ENCODE measurements at regions not wholly inside any gene's neighbourhood (a gene's known extent, or its start where the extent isn't known, plus 50 kb on each side); places are given as distances from the start of the nearest gene placed in this dataset.

DNA sequence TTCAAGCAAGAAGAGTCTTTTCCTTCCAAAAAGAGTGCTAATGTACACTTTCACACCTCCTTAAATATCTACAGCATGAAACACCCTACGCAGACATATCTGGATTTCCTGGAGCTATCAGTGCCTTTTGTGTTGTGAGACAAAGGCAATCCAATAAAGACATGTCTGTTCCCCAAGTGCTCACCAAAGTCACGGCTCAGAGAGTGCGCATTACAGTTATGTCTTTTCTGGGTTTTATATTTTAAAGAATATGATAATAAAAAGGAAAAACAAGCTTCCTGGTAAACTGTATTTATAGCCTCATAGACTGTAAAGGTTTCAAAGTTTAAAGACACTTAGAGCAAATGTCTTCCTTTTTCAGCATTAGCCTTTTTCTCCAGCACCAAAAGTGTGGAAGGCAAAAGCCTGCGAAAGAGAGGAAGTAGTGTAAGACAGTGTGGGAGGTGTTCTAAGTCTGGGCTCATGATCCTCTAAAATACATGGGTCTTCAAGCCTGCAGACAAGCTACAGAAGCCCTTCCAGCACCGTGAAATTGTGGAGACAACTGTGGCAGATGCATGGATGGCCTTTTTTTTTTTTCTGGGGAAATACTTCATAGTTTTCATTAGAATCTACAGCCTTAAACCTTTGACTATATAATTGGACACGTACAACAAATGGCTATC is 135.0 kb upstream of the SLC35B3 start:
- Histone ChIP-seq H3K4me1 (ENCODE audit: control insufficient read depth in 4 of 4, insufficient read depth in 4 of 4, low read length in 3 of 4) (no peaks in the 10 kb centered on the region), H3K36me3 (ENCODE audit: control insufficient read depth in 4 of 4, insufficient read depth in 3 of 4, low read depth in 1 of 4, low read length in 3 of 4) (no peaks in the 10 kb centered on the region), H3K9me3 (ENCODE audit: control insufficient read depth in 4 of 4, low read length in 3 of 4) (no peaks in the 10 kb centered on the region), H3K27ac (ENCODE audit: low read depth in 1 of 2, low read length in 2 of 2) (no peak overlapping the region), H3K27me3 (ENCODE audit: control insufficient read depth in 4 of 4, insufficient read depth in 4 of 4, low read length in 3 of 4) (no peaks in the 10 kb centered on the region), H3K9ac (ENCODE audit: low read depth in 1 of 2, low read length in 2 of 2) (no peak overlapping the region), H3K4me3 (ENCODE audit: low read depth in 1 of 3, low read length in 3 of 3) (no peak overlapping the region)
- no peak for TF ChIP-seq EGR1 (IDR thresholded peaks at IDR 0.05; ENCODE audit: low read depth in 2 of 2)
- no peak for TF ChIP-seq HNF4G (IDR thresholded peaks at IDR 0.05)
- no peak for TF ChIP-seq FOXA2 (IDR thresholded peaks at IDR 0.05)
- TF ChIP-seq, protein P1, sequence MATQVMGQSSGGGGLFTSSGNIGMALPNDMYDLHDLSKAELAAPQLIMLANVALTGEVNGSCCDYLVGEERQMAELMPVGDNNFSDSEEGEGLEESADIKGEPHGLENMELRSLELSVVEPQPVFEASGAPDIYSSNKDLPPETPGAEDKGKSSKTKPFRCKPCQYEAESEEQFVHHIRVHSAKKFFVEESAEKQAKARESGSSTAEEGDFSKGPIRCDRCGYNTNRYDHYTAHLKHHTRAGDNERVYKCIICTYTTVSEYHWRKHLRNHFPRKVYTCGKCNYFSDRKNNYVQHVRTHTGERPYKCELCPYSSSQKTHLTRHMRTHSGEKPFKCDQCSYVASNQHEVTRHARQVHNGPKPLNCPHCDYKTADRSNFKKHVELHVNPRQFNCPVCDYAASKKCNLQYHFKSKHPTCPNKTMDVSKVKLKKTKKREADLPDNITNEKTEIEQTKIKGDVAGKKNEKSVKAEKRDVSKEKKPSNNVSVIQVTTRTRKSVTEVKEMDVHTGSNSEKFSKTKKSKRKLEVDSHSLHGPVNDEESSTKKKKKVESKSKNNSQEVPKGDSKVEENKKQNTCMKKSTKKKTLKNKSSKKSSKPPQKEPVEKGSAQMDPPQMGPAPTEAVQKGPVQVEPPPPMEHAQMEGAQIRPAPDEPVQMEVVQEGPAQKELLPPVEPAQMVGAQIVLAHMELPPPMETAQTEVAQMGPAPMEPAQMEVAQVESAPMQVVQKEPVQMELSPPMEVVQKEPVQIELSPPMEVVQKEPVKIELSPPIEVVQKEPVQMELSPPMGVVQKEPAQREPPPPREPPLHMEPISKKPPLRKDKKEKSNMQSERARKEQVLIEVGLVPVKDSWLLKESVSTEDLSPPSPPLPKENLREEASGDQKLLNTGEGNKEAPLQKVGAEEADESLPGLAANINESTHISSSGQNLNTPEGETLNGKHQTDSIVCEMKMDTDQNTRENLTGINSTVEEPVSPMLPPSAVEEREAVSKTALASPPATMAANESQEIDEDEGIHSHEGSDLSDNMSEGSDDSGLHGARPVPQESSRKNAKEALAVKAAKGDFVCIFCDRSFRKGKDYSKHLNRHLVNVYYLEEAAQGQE (IDR thresholded peaks at IDR 0.05) = no peak
- no peak for TF ChIP-seq NR2F2 (IDR thresholded peaks at IDR 0.05)
- no peak for TF ChIP-seq RAD21 (IDR thresholded peaks at IDR 0.05)
- TF ChIP-seq YY1 (IDR thresholded peaks at IDR 0.05) = no peak
- no peak for TF ChIP-seq TAF1 (conservative IDR thresholded peaks at IDR 0.05)
- TF ChIP-seq FOXA1 (IDR thresholded peaks at IDR 0.05) = no peak
- TF ChIP-seq, protein P2, sequence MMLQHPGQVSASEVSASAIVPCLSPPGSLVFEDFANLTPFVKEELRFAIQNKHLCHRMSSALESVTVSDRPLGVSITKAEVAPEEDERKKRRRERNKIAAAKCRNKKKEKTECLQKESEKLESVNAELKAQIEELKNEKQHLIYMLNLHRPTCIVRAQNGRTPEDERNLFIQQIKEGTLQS (IDR thresholded peaks at IDR 0.05) = no peak
- TF ChIP-seq, protein P3, sequence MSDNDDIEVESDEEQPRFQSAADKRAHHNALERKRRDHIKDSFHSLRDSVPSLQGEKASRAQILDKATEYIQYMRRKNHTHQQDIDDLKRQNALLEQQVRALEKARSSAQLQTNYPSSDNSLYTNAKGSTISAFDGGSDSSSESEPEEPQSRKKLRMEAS (IDR thresholded peaks at IDR 0.05) = no peak
- TF ChIP-seq, protein P4, sequence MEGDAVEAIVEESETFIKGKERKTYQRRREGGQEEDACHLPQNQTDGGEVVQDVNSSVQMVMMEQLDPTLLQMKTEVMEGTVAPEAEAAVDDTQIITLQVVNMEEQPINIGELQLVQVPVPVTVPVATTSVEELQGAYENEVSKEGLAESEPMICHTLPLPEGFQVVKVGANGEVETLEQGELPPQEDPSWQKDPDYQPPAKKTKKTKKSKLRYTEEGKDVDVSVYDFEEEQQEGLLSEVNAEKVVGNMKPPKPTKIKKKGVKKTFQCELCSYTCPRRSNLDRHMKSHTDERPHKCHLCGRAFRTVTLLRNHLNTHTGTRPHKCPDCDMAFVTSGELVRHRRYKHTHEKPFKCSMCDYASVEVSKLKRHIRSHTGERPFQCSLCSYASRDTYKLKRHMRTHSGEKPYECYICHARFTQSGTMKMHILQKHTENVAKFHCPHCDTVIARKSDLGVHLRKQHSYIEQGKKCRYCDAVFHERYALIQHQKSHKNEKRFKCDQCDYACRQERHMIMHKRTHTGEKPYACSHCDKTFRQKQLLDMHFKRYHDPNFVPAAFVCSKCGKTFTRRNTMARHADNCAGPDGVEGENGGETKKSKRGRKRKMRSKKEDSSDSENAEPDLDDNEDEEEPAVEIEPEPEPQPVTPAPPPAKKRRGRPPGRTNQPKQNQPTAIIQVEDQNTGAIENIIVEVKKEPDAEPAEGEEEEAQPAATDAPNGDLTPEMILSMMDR (IDR thresholded peaks at IDR 0.05; ENCODE audit: low read depth, low read length, missing input control) = no peak
- TF ChIP-seq GABPA (IDR thresholded peaks at IDR 0.05 in 1 of 2, conservative IDR thresholded peaks at IDR 0.05 in 1 of 2) = no peak
- no peak for TF ChIP-seq HNF4A (conservative IDR thresholded peaks at IDR 0.05)
- TF ChIP-seq RXRA (IDR thresholded peaks at IDR 0.05) = no peak
- 90% methylated on average over 6 of the region's 6 CpGs for WGBS
- DNase-seq (ENCODE audit: low spot score) = no peak

DNA sequence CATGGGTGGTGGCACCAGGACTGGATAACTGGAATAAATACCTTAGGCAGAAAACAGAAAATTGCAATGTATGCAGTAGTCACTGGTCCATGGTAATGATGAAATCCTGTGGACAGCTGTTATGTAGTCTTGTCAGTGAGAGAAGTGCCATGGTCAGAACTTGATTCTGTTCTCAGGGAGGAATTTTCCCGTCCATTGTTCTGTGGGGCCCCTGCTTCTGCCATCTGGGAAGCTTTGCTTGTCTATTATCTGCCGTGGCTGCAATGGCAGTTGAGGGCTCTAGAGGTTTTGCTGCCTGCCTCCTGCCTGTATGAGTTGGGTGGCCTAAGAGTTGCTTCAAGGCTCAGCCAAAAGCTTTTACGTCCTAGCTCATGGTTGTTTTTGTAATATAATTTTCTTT is 126.8 kb upstream of the SLC35B3 start:
- Histone ChIP-seq H3K36me3 (ENCODE audit: control insufficient read depth in 4 of 4, insufficient read depth in 3 of 4, low read depth in 1 of 4, low read length in 3 of 4) (no peaks in the 10 kb centered on the region), H3K4me3 (ENCODE audit: low read depth in 1 of 3, low read length in 3 of 3) (no peak overlapping the region), H3K9ac (ENCODE audit: low read depth in 1 of 2, low read length in 2 of 2) (no peak overlapping the region), H3K9me3 (ENCODE audit: control insufficient read depth in 4 of 4, low read length in 3 of 4) (no peaks in the 10 kb centered on the region), H3K4me1 (ENCODE audit: control insufficient read depth in 4 of 4, insufficient read depth in 4 of 4, low read length in 3 of 4) (peaks cover 0 to 4% (median 2%) of the 10 kb centered on the region in 4 donors), H3K27ac (ENCODE audit: low read depth in 1 of 2, low read length in 2 of 2) (no peak overlapping the region), H3K27me3 (ENCODE audit: control insufficient read depth in 4 of 4, insufficient read depth in 4 of 4, low read length in 3 of 4) (no peaks in the 10 kb centered on the region)
- WGBS = 88% methylated on average over 3 of the region's 3 CpGs
- no peak for DNase-seq (ENCODE audit: low spot score)
- TF ChIP-seq FOXA1 (IDR thresholded peaks at IDR 0.05) = no peak
- no peak for TF ChIP-seq JUND (IDR thresholded peaks at IDR 0.05)
- TF ChIP-seq, protein P3 (IDR thresholded peaks at IDR 0.05) = no peak
- TF ChIP-seq, protein P1 (IDR thresholded peaks at IDR 0.05) = no peak
- no peak for TF ChIP-seq YY1 (IDR thresholded peaks at IDR 0.05)
- TF ChIP-seq, protein P5, sequence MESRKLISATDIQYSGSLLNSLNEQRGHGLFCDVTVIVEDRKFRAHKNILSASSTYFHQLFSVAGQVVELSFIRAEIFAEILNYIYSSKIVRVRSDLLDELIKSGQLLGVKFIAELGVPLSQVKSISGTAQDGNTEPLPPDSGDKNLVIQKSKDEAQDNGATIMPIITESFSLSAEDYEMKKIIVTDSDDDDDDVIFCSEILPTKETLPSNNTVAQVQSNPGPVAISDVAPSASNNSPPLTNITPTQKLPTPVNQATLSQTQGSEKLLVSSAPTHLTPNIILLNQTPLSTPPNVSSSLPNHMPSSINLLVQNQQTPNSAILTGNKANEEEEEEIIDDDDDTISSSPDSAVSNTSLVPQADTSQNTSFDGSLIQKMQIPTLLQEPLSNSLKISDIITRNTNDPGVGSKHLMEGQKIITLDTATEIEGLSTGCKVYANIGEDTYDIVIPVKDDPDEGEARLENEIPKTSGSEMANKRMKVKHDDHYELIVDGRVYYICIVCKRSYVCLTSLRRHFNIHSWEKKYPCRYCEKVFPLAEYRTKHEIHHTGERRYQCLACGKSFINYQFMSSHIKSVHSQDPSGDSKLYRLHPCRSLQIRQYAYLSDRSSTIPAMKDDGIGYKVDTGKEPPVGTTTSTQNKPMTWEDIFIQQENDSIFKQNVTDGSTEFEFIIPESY (IDR thresholded peaks at IDR 0.05) = no peak
- no peak for TF ChIP-seq HNF4G (IDR thresholded peaks at IDR 0.05)
- TF ChIP-seq, protein P2 (IDR thresholded peaks at IDR 0.05) = no peak
- no peak for TF ChIP-seq GABPA (IDR thresholded peaks at IDR 0.05 in 1 of 2, conservative IDR thresholded peaks at IDR 0.05 in 1 of 2)
- TF ChIP-seq NR2F2 (IDR thresholded peaks at IDR 0.05) = no peak
- TF ChIP-seq SP1 (IDR thresholded peaks at IDR 0.05) = no peak
- TF ChIP-seq TAF1 (conservative IDR thresholded peaks at IDR 0.05) = no peak

All from liver (tissue), 8 donors.